OCI-LY3 (cell line): ENCODE measurements at regions not wholly inside any gene's neighbourhood (a gene's known extent, or its start where the extent isn't known, plus 50 kb on each side); places are given as distances from the start of the nearest gene placed in this dataset.

Experiments
- EZH2phosphoT487 ChIP-seq: fragments of 200-600 bp; shearing (Covaris generic); IDR thresholded peaks from 2 replicates; pipeline ENCODE4 v1.6.1; 2018; ENCODE audit warnings: antibody characterized with exemption, mixed run types, low read depth
- TF ChIP-seq, protein P1 (sequence below): fragments of 200-600, 300-600 bp; sonication (generic); IDR thresholded peaks from 2 replicates; pipeline ENCODE4 v1.5.1; 2014; ENCODE audit warnings: antibody characterized with exemption, low read length, low read depth

GRCh38 chr12:118842866-118843265 is 138.5 kb upstream of the SRRM4 start:
- TF ChIP-seq, protein P1, sequence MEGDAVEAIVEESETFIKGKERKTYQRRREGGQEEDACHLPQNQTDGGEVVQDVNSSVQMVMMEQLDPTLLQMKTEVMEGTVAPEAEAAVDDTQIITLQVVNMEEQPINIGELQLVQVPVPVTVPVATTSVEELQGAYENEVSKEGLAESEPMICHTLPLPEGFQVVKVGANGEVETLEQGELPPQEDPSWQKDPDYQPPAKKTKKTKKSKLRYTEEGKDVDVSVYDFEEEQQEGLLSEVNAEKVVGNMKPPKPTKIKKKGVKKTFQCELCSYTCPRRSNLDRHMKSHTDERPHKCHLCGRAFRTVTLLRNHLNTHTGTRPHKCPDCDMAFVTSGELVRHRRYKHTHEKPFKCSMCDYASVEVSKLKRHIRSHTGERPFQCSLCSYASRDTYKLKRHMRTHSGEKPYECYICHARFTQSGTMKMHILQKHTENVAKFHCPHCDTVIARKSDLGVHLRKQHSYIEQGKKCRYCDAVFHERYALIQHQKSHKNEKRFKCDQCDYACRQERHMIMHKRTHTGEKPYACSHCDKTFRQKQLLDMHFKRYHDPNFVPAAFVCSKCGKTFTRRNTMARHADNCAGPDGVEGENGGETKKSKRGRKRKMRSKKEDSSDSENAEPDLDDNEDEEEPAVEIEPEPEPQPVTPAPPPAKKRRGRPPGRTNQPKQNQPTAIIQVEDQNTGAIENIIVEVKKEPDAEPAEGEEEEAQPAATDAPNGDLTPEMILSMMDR = no peak
- no peak for TF ChIP-seq EZH2phosphoT487
